Panc1 (cell line): ENCODE measurements at regions not wholly inside any gene's neighbourhood (a gene's known extent, or its start where the extent isn't known, plus 50 kb on each side); places are given as distances from the start of the nearest gene placed in this dataset.

Experiments used
- ATAC-seq: fragments of 200-7000 bp; cut with Tn5 transposase; 2 replicates; pipeline ENCODE4 v1.9.1; 2020; ENCODE audit warnings: mild to moderate bottlenecking, moderate library complexity
- BruUV-seq: library from RNA; stranded (reverse); fragments of 400-500 nt; replicated peaks from 2 replicates; lab custom pipeline; 2021; lab: Mats Ljungman, UMichigan
- CTCF ChIA-PET: fragments of 300-600 bp; sonication (Branson Sonifier 250); formaldehyde crosslinking; loops from one replicate; lab custom pipeline; 2022; ENCODE audit warnings: antibody characterized with exemption; lab: Charles Lee
- POLR2A ChIA-PET: fragments of 300-600 bp; sonication (Branson Sonifier 250); formaldehyde crosslinking; loops from one replicate; lab custom pipeline; 2022; ENCODE audit warnings: antibody characterized with exemption; lab: Charles Lee
- DNase-seq: peaks from one replicate; pipeline ENCODE4 v3.0.0-alpha.2; 2010; ENCODE audit warnings: low read depth, low spot score
- H3K27ac ChIP-seq: 2 replicates; pipeline ENCODE4 v1.5.1; 2011; ENCODE audit warnings: mild to moderate bottlenecking, low read length, inconsistent platforms
- H3K27me3 ChIP-seq: fragments of 200-500 bp; sonication (Bioruptor generic); 2 replicates; pipeline ENCODE4 v1.6.0; 2014; ENCODE audit warnings: low read length, inconsistent platforms; ENCODE audit not compliant: control insufficient read depth, insufficient read depth
- H3K36me3 ChIP-seq: fragments of 200-500 bp; sonication (Bioruptor generic); 2 replicates; pipeline ENCODE4 v1.5.1; 2014; ENCODE audit warnings: inconsistent platforms, mild to moderate bottlenecking, low read length, moderate library complexity; ENCODE audit not compliant: control insufficient read depth, insufficient read depth
- H3K4me1 ChIP-seq: 2 replicates; pipeline ENCODE4 v1.5.1; 2011; ENCODE audit warnings: inconsistent platforms, mild to moderate bottlenecking, low read length, moderate library complexity; ENCODE audit not compliant: control insufficient read depth, insufficient read depth
- H3K4me3 ChIP-seq, 2 experiments: 2 replicates each; pipeline ENCODE4 v1.5.1; 2011 to 2012; ENCODE audit warnings: low read depth in 2 of 2, low read length in 2 of 2, mild to moderate bottlenecking in 2 of 2, inconsistent platforms in 1 of 2, moderate library complexity in 1 of 2
- H3K9me3 ChIP-seq: fragments of 200-500 bp; sonication (Bioruptor generic); 2 replicates; pipeline ENCODE4 v1.5.1; 2014; ENCODE audit warnings: low read depth, mild to moderate bottlenecking, inconsistent platforms, low read length, moderate library complexity; ENCODE audit not compliant: control insufficient read depth, insufficient read depth
- CTCF ChIP-seq: fragments of 450-650 bp; IDR thresholded peaks from 2 replicates; pipeline ENCODE4 v1.5.1; 2017; ENCODE audit warnings: mild to moderate bottlenecking
- POLR2AphosphoS5 ChIP-seq: IDR thresholded peaks from 2 replicates; pipeline ENCODE4 v1.6.1; 2012; ENCODE audit warnings: mild to moderate bottlenecking, low read depth, low read length, moderate library complexity
- REST ChIP-seq, 2 experiments: IDR thresholded peaks; 2 replicates each; pipeline ENCODE4 v1.6.1; 2011 to 2012; ENCODE audit warnings: low read depth in 2 of 2, control low read depth in 1 of 2, low read length in 1 of 2, mild to moderate bottlenecking in 1 of 2, moderate library complexity in 1 of 2; ENCODE audit not compliant: insufficient read depth in 1 of 2
- SIN3A ChIP-seq: IDR thresholded peaks from 2 replicates; pipeline ENCODE4 v1.6.1; 2012; ENCODE audit warnings: low read depth, mild to moderate bottlenecking, low read length, moderate library complexity, borderline replicate concordance; ENCODE audit not compliant: insufficient read depth
- TCF7L2 ChIP-seq: IDR thresholded peaks from 2 replicates; pipeline ENCODE4 v1.6.1; 2011; ENCODE audit warnings: mild to moderate bottlenecking, low read depth, low read length, inconsistent platforms
- in situ Hi-C: cut with HindIII; loops from 2 replicates; pipeline ENCODE4 v1.10.0; 2016; ENCODE audit warnings: low sequenced_read_pairs, low pct_unique_long_range_greater_than_20kb
- intact Hi-C: fragments of 100-400 bp; cut with micrococcal nuclease; formaldehyde crosslinking; loops from one replicate; pipeline ENCODE4 v1.10.0; 2022; ENCODE audit not compliant: unreplicated experiment

DNA sequence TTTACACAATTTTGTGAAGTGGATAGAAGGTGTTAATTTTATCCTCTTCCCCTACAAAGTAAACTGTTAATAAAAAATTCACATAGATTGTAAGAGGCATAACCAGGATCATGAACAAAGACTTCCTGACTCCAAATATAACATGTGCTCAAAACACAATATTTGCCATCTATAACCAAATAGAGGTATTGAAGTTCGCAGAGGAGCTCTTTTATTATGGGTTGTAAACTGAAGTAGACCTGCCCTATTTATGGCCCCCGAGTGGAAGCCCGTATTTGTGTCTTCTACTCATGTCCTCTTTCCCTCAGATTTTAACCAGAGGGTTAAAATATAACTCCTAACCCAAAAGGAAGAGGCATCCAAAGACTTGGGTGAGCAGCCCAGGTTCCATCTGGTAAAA, 285.6 kb upstream of the COL8A1 start:
- TF ChIP-seq SIN3A (no peak), TCF7L2 (no peak), CTCF (no peak), POLR2AphosphoS5 (no peak), REST (IDR thresholded peaks at IDR 0.05; ENCODE audit: insufficient read depth in 1 of 2, low read depth in 2 of 2, low read length in 1 of 2) (no peak)
- Histone ChIP-seq H3K27me3 (no peaks in the 10 kb centered on the region), H3K36me3 (no peaks in the 10 kb centered on the region), H3K4me3 (no peak overlapping the region), H3K27ac (no peak overlapping the region), H3K9me3 (no peaks in the 10 kb centered on the region), H3K4me1 (no peaks in the 10 kb centered on the region)
- DNase-seq (no peak), ATAC-seq (no peak)
- BruUV-seq = no TSS peak
- in situ Hi-C loops (no loop called here), intact Hi-C loops (no loop called here)
- ChIA-PET CTCF (no interaction called here), POLR2A (no interaction called here)

GRCh38 chr3:99351122-99351521, 287.3 kb upstream of the COL8A1 start:
- Histone ChIP-seq H3K9me3 (no peaks in the 10 kb centered on the region), H3K27me3 (no peaks in the 10 kb centered on the region), H3K4me1 (no peaks in the 10 kb centered on the region), H3K27ac (no peak overlapping the region), H3K4me3 (no peak overlapping the region), H3K36me3 (no peaks in the 10 kb centered on the region)
- POLR2A ChIA-PET = no interaction called here
- DNase-seq = no peak
- CTCF ChIA-PET = no interaction called here
- BruUV-seq = no TSS peak
- ATAC-seq = no peak
- intact Hi-C loops = no loop called here
- in situ Hi-C loops = no loop called here
- TF ChIP-seq SIN3A (no peak), REST (IDR thresholded peaks at IDR 0.05; ENCODE audit: insufficient read depth in 1 of 2, low read depth in 2 of 2, low read length in 1 of 2) (no peak), POLR2AphosphoS5 (no peak), CTCF (no peak), TCF7L2 (no peak)
